Testis (tissue), 2 donors: ENCODE measurements at regions not wholly inside any gene's neighbourhood (a gene's known extent, or its start where the extent isn't known, plus 50 kb on each side); places are given as distances from the start of the nearest gene placed in this dataset.

ENCODE experiments used
- CTCF ChIP-seq, 3 experiments: fragments of 450-650 bp in 2 of 3; fragments of 200-600 bp in 1 of 3; sonication (generic) in 1 of 3; IDR thresholded peaks; one replicate each; pipeline ENCODE4 v1.5.1; 2016 to 2019; ENCODE audit warnings: antibody characterized with exemption in 3 of 3, mild to moderate bottlenecking in 2 of 3, moderate library complexity in 1 of 3
- POLR2A ChIP-seq: fragments of 450-650 bp; IDR thresholded peaks from one replicate; pipeline ENCODE4 v1.6.1; 2017; ENCODE audit warnings: antibody characterized with exemption, mild to moderate bottlenecking, moderate library complexity

- TF ChIP-seq CTCF (IDR thresholded peaks at IDR 0.05) (no peak), POLR2A (no peak)
Measured at GRCh38 chr10:44439958-44440244, 55.0 kb upstream of the CXCL12 start.
